GM19455 (cell line): ENCODE measurements at regions not wholly inside any gene's neighbourhood (a gene's known extent, or its start where the extent isn't known, plus 50 kb on each side); places are given as distances from the start of the nearest gene placed in this dataset.

Source experiments
- ATAC-seq: cut with Tn5 transposase; IDR thresholded peaks from one replicate; pipeline ENCODE4 v1.9.1; 2021; ENCODE audit not compliant: unreplicated experiment

- no peak for ATAC-seq
Observed at GRCh38 chr7:15782656-15783055, 96.2 kb upstream of the MEOX2 start.

DNA sequence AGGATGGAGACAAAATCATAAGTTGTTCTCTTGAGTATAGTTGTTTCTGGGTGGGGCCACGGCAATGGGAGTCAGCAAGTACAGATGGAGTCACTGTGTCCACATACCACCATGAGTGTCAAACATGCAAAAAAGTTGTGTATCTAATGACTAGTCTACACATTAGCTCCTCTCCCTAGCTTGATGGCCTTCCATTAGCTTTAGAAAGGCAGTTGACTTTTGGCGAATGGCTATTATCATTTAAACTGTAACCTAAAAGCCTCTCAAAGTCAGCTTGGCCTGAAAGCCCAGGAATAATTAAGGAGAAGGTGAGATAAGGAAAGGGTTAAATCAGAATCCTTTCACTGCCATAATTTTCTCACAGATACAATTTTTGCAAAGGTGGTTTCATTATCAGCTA is 95.5 kb upstream of the MEOX2 start:
- ATAC-seq: no peak

GRCh38 chr7:15780271-15780670 is 93.8 kb upstream of the MEOX2 start:
- no peak for ATAC-seq

DNA sequence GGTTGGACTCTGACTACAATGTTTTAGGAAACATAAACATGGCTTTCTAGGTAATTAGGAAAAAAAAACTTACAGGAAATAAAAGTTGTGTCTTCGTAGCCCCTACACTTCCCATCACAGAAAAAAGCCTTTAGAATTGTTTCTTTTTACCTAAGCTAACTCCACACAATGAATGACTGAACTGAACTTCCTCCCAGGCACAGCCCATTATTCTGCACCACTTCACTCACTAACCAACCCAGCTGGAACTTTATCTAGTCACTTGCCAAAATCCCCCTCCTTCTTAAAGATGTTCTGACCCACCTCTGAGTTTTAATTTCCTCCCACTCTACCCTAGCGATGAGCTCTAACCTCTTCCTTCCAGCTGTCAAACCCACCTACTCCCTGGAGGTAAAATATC is 91.7 kb upstream of the MEOX2 start:
- ATAC-seq: no peak

DNA sequence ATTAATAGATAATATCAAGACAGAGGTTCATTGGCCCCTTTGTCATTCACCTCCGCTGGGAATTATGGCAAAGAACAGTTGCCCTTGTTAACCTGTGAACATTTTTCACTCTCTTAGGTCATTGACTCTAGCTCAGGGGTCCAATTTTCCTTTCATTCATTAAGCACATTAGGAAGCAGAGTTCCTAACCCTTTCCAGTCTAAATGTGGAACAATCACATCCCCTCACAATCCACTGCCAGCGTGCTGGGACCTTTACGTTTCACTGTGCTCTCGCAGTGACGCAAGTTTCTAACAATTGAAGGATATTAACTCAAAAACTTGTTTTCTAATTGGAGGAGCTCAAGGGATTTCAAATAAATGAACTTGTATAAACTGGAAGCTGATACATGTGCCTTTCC is 79.3 kb upstream of the MEOX2 start:
- ATAC-seq: no peak

DNA sequence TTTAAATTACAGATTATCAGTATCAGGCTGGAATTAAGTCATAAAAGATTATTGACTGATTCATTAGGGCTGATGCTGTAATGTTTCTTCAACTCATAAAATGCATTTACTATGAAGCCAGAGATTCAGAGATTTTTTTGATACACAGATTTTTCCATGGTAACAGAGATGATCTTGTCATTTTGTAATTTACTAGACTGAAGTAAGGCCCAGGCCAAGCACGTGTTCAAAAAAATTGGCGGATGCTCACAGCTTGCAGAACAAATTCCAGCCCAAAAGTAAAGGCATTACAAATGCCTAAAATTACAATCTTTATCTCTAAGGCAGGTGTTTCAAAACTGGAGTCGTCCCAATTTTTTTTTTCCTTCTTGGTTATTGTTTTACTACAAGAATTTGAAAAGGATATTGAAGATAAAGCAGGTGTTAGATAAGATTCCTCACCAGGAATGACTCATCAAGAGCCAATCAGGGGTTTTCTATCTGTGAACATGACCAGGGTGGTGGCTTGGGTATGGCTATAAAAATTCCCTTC is 78.4 kb upstream of the MEOX2 start:
- no peak for ATAC-seq

DNA sequence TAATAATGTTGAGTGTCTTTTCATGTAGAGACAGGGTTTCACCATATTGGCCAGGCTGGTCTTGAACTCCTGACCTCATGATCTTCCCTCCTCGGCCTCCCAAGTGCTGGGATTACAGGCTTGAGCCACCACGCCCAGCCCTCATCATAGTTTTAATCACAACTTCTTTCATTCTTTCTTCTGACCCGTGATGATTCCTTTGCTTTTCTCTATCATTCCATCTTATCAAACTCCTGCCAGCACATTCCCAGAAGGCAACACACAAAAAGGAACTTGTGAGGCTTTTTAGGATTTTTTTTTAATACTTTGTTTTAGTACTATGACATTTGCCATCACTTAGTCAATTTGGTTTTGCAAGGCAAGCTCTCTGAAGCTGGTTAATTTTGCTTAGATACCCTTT is 77.5 kb upstream of the MEOX2 start:
- no peak for ATAC-seq

- ATAC-seq: no peak
Observed at GRCh38 chr7:15757041-15758000, 70.8 kb upstream of the MEOX2 start.

DNA sequence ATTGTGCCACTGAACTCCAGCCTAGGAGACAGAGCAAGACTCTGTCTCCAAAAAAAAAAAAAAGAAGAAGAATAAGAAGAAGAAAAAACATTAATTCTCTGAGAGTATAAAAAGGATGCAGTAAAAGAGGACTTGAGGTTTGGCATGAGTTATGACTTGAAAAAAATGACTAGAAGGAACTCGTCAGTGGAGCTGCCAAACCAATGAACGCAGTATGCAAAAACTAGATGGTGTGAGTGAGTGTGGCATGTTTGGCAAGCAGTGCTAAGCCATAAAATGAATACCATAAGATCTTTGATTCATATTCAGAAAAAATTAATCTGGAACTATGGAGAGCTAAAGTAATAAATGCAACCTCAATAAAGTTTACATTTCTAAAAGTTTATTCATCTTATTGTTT is 68.6 kb upstream of the MEOX2 start:
- no peak for ATAC-seq

- ATAC-seq: no peak
Observed at GRCh38 chr7:15753887-15754579, 67.5 kb upstream of the MEOX2 start.

DNA sequence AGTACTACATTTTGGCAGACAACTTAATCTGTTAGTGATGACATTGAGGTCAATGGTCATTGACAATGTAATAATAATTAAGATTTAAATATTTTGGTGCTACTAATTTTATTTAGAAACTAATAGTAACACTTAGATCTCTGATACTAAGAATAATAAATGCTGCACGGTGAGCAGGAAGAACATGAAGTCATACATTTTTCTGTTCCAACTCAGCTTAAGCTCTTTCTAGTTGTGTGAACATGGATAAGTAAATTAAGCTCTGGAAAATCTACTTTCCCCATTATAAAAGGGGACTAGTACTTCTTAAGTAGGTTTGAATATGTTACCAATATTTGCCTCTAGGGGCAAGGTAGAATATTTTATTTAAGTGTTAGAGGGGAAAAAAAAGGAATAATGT is 65.9 kb upstream of the MEOX2 start:
- ATAC-seq: no peak

DNA sequence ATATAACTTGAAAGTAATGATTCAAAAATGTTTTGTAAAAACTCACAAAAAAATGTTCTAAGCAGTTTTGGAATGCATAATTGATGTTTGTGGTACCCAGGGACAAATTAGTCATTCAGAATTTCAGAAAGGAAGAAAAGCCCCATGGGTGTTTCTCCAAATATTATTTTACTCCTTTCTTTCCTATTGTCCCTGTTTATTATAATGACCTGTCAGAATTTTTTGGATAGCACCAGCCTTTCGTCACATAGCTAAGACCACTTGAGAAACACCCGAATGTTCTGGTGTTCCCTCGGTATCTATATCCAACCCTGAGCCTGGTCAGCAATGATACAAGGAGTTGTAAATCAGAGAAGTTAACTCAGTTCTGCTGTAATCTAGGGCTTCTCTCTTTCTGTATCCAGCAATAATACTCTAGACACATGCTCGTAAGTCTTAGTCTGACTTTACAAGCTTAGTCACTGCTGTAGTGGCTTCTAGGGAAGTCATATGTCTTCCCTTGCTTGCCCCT is 64.8 kb upstream of the MEOX2 start:
- ATAC-seq: no peak

DNA sequence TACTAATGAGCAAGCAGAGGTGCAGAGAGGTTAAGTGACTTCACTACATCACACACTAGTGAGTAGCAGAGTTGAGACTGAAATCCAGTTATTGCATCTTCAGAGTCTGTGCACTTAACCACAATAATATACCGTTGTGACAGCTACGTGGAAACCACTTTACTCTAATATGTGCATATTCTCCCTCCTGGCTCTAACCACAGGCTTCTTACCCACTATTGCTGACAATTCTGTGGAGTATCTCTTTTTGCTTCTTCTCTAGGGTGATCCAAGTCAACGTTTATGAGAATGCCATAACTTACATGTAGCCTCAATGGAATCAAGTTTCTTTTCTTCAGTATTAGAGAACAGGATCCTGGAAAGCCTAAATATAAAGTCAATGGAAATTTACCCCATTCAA is 64.2 kb upstream of the MEOX2 start:
- ATAC-seq: no peak

GRCh38 chr7:15749631-15750030 is 63.1 kb upstream of the MEOX2 start:
- no peak for ATAC-seq

- ATAC-seq: no peak
Observed at GRCh38 chr7:15747712-15748111, 61.2 kb upstream of the MEOX2 start.

- ATAC-seq: no peak
Observed at GRCh38 chr7:15747301-15747700, 60.8 kb upstream of the MEOX2 start.

DNA sequence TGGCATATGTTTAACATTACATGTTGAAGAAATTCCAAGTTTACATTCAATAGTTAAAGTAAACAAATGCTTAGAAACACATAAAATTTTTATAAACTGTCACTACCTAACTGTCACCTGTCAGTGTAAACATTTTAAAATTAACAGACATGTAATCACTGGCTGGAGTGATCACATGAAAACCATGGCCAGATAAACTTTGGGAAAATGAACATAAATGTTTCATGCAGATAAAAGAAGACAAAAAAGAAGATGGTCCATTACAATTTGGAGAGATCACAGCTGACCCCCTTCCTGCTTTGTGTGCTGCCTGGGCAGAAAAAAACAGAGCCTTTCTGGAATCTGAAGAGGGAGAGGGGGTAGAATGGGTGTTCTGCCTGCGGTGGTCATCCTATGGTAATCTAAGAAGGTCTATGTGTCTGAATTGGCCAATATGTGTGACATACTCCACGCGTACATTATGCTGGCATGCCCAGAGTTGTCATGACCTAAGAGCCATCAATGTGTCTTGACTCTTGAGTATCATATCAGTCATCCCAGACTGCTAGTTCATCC is 57.5 kb upstream of the MEOX2 start:
- no peak for ATAC-seq

DNA sequence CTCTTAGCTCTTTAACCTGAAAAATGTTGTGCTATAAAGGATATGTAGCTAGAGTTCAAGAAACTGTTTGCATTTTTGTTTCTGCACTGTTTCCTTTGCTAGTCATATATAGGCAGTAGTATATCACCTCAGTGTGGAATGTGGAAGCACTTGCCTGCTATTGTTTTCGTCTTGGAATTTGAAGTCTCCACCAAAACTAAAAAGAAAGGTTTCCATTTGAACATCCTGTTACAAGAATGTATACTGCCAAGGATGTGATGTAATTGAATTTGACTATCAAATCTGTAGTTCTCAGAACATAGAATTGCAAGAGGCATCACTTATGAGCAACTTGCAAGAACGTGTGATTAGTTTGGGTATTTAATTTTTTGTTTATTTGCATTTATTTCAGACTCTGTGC is 51.1 kb upstream of the MEOX2 start:
- no peak for ATAC-seq
